Stimulated activated CD8-positive, alpha-beta memory T cell treated with anti-CD3 and anti-CD28 coated beads, Interleukin-15, amount 100 ng/mL, for 48 hours (primary cell): ENCODE measurements at regions not wholly inside any gene's neighbourhood (a gene's known extent, or its start where the extent isn't known, plus 50 kb on each side); places are given as distances from the start of the nearest gene placed in this dataset.
"Not testable (repeated sequence)": the region's sequence is repeated elsewhere in the genome, so short reads cannot be mapped to it uniquely, and the experiment has no call there.

Experiments
- DNase-seq, 2 donors: peaks; one replicate each; pipeline ENCODE4 v3.0.0-alpha.2; 2020; ENCODE audit warnings: low read depth in 2 of 2

- DNase-seq, result no peak
These were observed 210.0 kb upstream of the OBI1 start for GRCh38 chr13:78868991-78869390.

- no peak for DNase-seq
These were observed 208.7 kb upstream of the OBI1 start for GRCh38 chr13:78867655-78868054.

- not testable (repeated sequence) for DNase-seq
These were observed 207.1 kb upstream of the OBI1 start for GRCh38 chr13:78866076-78866475.

- DNase-seq, result no peak
These were observed 203.5 kb upstream of the OBI1 start for GRCh38 chr13:78862446-78862845.

- no peak for DNase-seq
These were observed 193.8 kb upstream of the OBI1 start for GRCh38 chr13:78852709-78853108.

DNA sequence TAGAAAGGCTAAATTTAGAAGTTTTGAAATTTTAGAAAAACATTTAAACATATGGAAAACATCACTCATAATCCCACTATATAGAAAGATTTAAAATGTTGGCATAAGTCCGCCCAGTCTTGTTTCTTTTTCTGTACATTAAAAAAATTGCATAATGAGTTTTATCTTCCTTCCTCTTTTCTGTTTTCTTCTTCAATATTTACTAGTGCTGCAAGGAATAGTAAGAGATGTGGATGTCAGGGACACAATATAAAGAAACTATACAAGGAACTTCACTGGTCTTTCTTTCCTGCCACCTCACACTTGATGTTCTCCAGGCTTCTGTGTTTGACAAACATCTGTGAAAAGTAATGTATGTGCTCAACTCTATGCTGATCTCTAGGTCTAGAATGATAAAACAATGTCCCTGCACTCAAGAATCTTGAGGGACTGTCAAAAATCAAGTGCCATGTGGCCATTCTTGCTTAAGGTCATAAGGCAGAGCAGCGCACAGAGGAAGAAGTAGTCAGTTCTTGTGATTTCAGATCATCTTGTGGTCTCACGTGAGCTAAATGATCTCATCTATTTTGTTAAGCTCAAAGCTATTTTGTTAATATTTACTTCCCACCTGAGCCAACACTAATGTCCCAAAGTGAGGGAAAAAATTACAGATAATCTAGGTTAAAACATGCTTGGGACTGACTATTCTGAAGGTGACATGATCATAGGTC lies 186.9 kb upstream of the OBI1 start:
- no peak for DNase-seq

GRCh38 chr13:78844106-78844505 lies 185.2 kb upstream of the OBI1 start:
- DNase-seq, result no peak

DNA sequence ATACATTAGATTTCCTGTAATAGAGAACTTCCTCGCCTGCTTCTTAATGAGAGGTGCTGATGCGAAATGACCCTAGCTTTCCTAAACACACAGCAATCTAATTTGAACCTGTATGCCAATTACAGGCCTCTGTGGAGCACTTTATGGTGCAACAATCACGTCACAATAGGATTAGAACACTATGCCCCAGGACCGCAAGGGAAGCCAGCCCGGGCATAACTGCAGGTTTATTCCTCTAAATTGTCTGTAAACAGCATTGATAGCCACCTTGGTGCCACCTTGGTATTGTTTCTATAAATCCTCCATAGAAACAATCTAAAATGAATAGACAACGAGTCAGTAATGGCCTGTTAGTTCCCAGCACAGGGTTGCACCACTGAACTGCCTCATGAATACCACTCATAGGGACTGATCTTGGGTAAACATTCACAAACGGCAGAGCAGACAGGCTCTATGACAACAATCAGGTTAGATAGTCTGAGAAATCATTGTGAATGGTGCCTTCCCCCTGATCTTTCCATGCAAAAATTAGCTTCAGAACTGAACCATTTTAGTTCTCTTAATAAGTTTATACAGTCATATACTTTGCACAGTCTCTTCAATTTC lies 182.5 kb upstream of the OBI1 start:
- DNase-seq, result no peak

DNA sequence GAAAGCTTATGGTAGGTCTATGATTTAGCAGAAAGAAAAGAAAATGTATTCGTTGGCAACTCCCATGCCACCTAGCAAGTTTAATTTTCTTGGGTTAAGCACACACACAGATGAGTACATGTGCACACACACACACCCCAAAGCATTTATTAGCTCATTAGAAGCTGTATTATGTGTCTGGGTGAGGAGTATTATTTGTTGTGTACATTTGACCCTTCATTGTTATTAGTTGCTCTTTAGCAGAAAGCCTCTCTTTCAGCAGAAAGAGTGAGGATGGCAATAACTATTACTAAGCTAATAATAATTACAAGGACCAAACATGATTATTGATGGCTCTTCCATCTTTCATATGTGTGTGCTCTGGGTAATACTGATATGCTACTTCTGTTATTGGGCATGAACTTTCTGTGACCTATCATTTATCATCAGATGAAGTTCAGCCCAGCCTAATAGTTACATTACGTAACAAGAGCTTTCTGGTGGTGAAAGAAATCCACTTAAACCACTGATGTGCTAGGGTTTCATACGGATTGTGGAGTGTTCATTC lies 177.4 kb upstream of the OBI1 start:
- DNase-seq, result no peak

DNA sequence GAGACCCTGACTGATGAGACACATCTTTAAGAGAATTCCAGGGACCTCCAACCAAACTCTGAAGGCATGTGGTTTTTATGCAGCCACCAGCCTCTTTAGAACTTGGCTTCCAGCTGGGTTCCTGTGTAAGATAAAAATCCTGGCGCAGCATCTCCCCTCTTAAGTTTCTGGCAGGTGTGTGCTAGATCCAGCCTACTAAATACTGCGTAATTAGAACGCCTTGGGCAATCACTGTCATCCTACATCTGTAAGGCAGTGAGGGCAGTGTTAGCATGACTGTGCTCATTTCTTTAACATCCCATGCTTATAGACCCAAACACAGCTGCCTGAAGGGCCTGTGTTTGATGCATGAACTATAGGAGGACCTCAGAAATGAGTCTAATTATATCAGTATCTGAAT lies 173.5 kb upstream of the OBI1 start:
- DNase-seq, result no peak

GRCh38 chr13:78830508-78830907 lies 171.6 kb upstream of the OBI1 start:
- no peak for DNase-seq

- DNase-seq, result no peak
These were observed 170.9 kb upstream of the OBI1 start for GRCh38 chr13:78829821-78830220.

GRCh38 chr13:78827471-78827870 lies 168.5 kb upstream of the OBI1 start:
- DNase-seq, result no peak

DNA sequence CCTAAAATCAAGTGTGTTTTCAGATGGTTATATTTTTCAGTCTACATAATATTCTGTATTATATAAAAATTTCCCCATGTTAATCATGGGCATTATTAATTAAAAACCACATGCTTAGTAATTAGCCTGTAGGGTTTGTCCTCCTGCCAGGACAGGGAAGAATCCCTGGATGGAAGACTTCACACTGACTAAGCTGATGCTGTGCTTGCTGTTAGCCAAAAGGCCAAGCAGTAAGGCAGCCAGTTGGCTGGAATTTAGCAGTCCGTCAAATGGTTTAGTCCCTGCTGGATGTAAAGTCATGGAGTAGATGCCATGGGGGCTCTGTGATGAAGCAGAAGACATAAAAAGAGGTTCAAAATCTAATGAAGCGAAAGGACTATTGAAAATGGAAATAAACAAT lies 168.0 kb upstream of the OBI1 start:
- DNase-seq, result no peak

DNA sequence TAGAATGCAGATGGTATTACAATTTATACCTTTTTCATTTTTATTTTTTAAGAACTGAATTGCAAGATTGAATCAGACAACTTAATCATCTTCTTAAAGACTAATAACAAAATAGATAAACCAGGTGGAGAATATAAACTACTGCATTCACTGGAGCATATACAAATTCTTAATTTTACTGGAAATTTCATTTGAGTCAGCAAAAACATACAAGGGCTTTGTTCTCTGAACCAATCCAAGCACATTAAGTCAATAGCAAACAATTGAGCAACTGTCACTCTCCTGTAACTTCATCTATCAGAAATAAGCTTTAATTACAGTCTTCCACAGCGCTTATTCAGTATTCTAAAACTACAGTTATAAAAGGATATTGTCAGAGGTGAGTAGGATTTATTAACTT lies 167.4 kb upstream of the OBI1 start:
- no peak for DNase-seq

GRCh38 chr13:78820541-78820940 lies 161.6 kb upstream of the OBI1 start:
- no peak for DNase-seq

DNA sequence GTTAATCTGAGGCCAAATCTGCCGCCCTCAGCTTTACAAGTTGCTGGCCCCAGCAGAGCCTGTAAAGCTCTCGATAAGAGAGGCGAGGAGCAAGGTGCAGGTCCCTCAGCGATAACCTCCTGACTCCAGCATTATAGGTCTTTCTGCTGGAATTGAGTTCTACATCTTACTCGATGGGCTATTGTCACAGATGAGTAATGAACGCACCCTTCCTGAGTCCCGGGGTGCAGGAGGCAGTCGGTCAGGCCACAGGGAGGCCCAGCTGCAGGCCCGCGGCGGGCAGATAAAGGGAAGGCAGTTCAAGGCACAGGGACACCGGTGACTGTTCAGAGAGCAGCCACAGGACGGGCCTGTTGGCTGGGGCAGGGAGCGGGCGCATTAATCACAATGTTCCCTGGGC lies 157.6 kb upstream of the OBI1 start:
- DNase-seq, result no peak

DNA sequence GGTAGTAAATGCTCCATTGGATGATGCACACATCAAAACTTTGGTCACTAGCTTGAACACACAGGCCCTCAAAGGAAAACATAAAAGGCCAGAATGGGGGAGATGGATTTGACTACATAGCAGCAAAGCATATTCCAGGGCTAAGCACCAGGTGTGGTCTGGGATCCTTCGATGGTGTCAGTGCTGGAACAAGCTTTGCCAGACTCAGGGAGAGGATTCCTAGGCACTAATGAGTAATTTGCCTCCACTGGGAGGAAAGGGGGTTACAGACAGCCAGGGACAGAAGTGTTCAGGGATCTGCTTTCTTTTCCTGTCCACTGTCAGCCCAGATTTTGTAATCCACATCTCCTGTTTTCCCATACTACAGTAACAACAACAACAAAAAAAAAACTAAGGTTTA lies 157.2 kb upstream of the OBI1 start:
- DNase-seq, result no peak

DNA sequence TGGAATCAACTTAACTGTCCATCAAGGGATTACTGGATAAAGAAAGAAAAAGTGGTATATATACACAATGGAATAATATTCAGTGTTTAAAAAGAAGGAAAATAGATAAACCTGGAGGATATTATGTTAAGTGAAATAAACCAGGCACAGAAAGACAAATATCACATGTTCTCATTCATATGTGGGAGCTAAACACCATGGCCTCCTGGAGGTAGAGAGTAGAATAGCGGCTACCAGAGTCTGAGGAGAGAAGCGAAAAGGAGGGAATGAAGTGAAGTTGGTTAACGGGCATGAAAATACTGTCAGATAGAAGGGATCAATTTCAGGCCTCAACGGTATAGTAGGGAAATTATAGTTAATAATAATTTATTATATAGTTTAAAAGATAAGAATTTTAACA lies 147.5 kb upstream of the OBI1 start:
- no peak for DNase-seq

GRCh38 chr13:78802912-78803311 lies 144.0 kb upstream of the OBI1 start:
- DNase-seq, result no peak

- no peak for DNase-seq
These were observed 128.2 kb upstream of the OBI1 start for GRCh38 chr13:78787190-78787589.

DNA sequence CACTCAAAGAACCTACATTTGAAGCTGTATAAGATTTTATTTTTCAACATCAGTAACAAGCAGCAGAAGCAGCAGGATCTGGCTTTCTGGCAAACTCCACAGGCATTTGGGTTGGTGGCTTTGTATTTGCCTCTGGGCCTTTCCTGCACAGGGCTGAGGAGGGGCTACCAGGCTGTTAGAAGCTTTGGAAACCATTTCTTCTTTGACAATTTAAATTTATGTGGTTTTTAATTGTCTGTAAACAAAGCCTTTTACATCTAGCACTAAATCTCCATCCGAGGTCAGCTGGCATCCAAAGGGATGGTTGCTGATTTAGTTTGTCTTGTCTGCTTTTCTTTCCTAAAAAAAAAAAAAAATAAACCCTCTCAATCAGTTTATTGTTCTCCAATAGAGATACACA lies 127.5 kb upstream of the OBI1 start:
- no peak for DNase-seq

DNA sequence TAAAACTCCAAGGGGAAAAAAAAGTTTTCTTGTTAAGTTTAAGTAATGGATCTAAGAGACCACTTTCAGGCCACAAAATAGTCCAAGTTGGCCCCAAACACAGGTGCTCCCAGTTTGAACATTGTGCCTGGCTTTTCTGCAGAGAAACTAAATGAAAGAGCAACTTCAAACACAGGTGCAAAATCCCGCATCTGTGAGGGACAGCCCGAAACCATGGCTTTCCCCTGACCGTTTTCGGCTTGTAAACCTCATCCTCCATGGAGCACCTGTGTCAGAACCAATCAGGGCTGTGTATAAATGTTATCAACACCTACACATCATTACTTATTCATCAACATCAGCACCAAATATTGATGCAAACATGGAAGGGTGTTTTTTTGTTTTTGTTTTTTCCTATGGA lies 126.8 kb upstream of the OBI1 start:
- no peak for DNase-seq
